Choroid plexus epithelial cell (primary cell): ENCODE measurements at regions not wholly inside any gene's neighbourhood (a gene's known extent, or its start where the extent isn't known, plus 50 kb on each side); places are given as distances from the start of the nearest gene placed in this dataset.
"Not testable (repeated sequence)": the region's sequence is repeated elsewhere in the genome, so short reads cannot be mapped to it uniquely, and the experiment has no call there.

Experiments used
- DNase-seq: peaks from one replicate; pipeline ENCODE4 v3.0.0-alpha.2; 2010; ENCODE audit warnings: low read depth
- H3K4me3 ChIP-seq: 2 replicates; pipeline ENCODE4 v1.5.1; 2011; ENCODE audit warnings: low read depth, mild to moderate bottlenecking, control low read depth, low read length, moderate library complexity
- CTCF ChIP-seq: conservative IDR thresholded peaks from 2 replicates; pipeline ENCODE4 v1.5.1; 2011; ENCODE audit warnings: low read depth, mild to moderate bottlenecking, control low read depth, inconsistent platforms, low read length, moderate library complexity

- no peak for TF ChIP-seq CTCF
- H3K4me3 ChIP-seq, result no peak overlapping the region
- no peak for DNase-seq
Observed at GRCh38 chr17:13416748-13417363, 184.9 kb downstream of the HS3ST3A1 start.

GRCh38 chr17:13415871-13416416 lies 185.8 kb downstream of the HS3ST3A1 start:
- DNase-seq, result peak; percentile 90
- TF ChIP-seq CTCF, result peak; percentile 11
- H3K4me3 ChIP-seq, result no peak overlapping the region

GRCh38 chr17:13415200-13415599 lies 186.5 kb downstream of the HS3ST3A1 start:
- not testable (repeated sequence) for H3K4me3 ChIP-seq, DNase-seq

- no peak for TF ChIP-seq CTCF
- H3K4me3 ChIP-seq, result no peak overlapping the region
- peak; percentile 76 for DNase-seq
Observed at GRCh38 chr17:13413001-13413400, 188.7 kb downstream of the HS3ST3A1 start.

GRCh38 chr17:13410874-13411273 lies 190.9 kb downstream of the HS3ST3A1 start:
- TF ChIP-seq CTCF, result no peak
- no peak overlapping the region for H3K4me3 ChIP-seq
- peak; percentile 75 for DNase-seq

GRCh38 chr17:13410214-13410613 lies 191.5 kb downstream of the HS3ST3A1 start:
- DNase-seq, result no peak
- no peak for TF ChIP-seq CTCF
- H3K4me3 ChIP-seq, result no peak overlapping the region

- TF ChIP-seq CTCF, result no peak
- DNase-seq, result no peak
- no peak overlapping the region for H3K4me3 ChIP-seq
Observed at GRCh38 chr17:13409455-13409854, 192.3 kb downstream of the HS3ST3A1 start.
